OCI-M2 (cell line): ENCODE measurements at regions not wholly inside any gene's neighbourhood (a gene's known extent, or its start where the extent isn't known, plus 50 kb on each side); places are given as distances from the start of the nearest gene placed in this dataset.
"Not testable (repeated sequence)": the region's sequence is repeated elsewhere in the genome, so short reads cannot be mapped to it uniquely, and the experiment has no call there.

Source experiments
- DNase-seq: peaks from one replicate; lab custom pipeline; 2025; ENCODE audit not compliant: unreplicated experiment; lab: John Stamatoyannopoulos, UW

- no peak for DNase-seq
Measured at GRCh38 chr7:130943981-130944380, 210.0 kb upstream of the KLF14 start.

DNA sequence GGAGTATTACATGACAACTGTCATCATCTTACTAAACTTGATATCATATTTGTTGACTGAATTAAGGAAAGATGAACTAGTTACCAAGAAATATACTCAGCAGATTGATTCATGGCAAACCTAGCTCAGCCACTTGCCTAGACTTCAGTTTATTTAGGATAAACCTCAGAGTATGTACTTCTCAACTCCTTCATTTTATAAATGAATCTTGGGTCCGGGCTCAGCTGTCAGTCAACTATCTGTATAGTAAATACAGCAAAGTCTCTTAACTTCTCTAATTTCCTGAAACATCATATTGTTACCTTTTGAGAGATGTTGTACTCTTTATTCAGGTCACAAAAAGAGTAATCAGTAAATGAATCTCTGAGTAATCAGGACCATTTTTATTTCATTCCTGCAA lies 211.0 kb upstream of the KLF14 start:
- no peak for DNase-seq

DNA sequence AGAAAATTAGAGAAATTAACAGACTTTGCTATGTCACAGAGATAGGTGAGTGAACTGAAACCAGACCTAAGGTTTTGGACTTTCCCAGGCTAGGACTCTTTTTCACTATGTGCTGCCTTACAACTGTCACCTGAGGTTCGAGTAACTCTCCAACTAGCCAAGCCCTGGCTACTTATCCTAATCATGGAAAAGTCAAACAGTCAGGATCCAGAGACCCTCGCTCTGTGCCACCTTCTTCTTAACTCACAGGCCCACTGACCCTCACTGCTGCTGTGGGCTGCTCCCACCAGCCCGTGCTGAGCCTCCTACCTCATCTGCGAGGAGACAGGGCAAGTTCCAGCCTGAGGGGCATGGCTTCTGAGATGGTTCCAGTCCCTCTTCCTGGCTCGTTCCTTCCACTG lies 211.4 kb upstream of the KLF14 start:
- DNase-seq = no peak

- no peak for DNase-seq
Measured at GRCh38 chr7:130946114-130946513, 212.1 kb upstream of the KLF14 start.

- DNase-seq = no peak
Measured at GRCh38 chr7:130947792-130948580, 214.0 kb upstream of the KLF14 start.

- no peak for DNase-seq
Measured at GRCh38 chr7:130948822-130949221, 214.8 kb upstream of the KLF14 start.

- DNase-seq = no peak
Measured at GRCh38 chr7:130949550-130949949, 215.5 kb upstream of the KLF14 start.

- DNase-seq = no peak
Measured at GRCh38 chr7:130950054-130950453, 216.0 kb upstream of the KLF14 start.

DNA sequence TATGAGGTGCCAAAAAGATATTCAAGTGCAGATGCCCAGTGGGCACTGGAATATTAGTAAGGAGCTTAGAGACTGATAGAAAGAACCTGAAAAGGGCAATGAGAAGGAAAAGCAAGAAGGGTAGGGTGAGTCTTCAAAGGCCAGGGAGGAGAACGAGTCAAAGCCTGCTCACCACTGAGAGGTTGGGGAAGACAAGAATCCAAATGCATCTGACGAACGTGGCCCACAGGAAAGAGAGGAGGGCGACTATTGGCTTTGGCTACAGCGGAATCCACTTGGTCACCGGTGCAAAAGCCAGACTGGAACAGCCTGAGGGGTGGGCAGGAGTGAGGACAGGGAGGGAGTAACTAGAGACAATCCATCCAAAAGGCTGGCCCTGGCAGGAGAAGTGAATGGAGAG lies 216.7 kb upstream of the KLF14 start:
- DNase-seq = no peak

- DNase-seq = no peak
Measured at GRCh38 chr7:130951303-130951975, 217.4 kb upstream of the KLF14 start.

DNA sequence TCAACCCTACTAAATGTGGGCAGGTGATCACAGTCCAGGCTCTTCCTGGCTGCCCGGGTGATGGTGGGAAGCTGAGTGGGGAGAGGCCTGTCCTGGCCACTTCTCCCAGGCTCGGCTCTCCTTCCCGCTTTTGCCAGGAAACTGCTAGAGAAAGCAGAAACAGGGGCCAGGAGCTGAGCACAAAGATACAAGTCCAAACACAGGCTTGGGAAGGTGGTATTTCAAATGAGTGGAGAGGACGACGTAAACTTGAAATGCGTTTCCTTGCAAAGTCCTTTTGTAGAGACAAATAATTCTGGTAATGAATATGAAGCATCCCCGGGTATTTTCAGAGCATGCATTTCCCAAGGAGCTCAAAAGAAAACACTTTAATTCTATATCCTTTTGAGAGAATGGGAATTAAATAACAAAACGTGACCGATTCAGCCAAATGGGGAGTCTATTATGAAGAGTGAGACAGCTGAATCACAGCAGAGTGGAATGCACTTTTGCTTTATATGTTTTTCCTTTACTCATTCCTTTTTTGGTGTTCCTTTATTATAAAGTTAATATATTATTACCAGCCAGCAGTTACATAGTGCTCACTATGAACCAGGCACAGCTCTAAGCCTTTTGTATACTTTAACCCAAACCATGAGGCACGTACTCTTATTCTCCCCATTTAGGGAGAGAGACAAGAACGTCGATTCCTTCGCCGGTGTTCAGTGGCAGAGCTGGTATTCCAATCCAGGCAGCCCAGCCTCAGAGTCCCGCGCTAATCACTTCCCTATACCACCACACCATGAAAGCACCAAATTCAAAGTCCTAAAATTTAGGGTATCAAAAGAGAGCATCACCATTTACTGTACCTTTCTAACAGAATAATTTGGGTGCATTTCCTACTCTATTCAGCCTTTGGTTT lies 218.2 kb upstream of the KLF14 start:
- DNase-seq = no peak

GRCh38 chr7:130953196-130953595 lies 219.2 kb upstream of the KLF14 start:
- no peak for DNase-seq

- no peak for DNase-seq
Measured at GRCh38 chr7:130954918-130955564, 221.0 kb upstream of the KLF14 start.

- DNase-seq = no peak
Measured at GRCh38 chr7:130955565-130955919, 221.5 kb upstream of the KLF14 start.

GRCh38 chr7:130956417-130957136 lies 222.6 kb upstream of the KLF14 start:
- no peak for DNase-seq

DNA sequence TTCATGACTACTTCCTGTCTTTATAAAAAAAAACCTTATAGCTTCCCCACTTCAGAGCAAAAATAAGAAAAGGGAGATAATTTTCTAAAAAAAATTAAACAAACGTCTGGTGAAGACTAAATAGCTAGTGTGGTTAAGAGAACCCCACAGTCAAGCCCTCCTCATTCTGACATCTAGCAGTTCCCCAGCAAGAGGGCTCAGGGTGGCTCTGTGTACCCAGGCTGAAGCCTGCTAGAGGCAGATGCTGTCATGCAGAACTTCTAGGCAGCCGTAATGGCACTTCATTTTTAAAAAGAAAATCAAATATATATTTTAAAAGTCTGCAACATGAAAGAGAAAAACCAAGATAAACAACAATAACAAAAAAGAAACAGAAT lies 223.1 kb upstream of the KLF14 start:
- no peak for DNase-seq

GRCh38 chr7:130957722-130958435 lies 223.9 kb upstream of the KLF14 start:
- not testable (repeated sequence) for DNase-seq

DNA sequence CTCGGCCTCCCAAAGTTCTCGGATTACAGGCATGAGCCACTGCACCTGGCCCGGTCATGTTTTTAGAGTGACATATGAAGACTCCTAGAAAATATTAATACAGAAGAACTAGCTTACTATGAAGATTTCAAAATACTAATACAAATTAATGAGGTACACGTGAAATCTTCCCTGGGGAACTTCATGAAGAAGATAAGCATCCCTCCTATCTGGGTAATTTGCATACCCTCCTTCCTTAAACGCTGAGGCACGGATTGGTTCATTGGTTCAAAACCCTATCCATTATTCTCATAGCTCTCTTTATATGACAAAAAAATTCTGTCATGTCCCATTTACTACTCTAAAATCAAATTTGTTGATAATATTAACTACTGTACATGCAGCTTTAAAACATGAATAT lies 224.8 kb upstream of the KLF14 start:
- DNase-seq = no peak

- DNase-seq = no peak
Measured at GRCh38 chr7:130959743-130960207, 225.8 kb upstream of the KLF14 start.
